ENCODE measurements at regions not wholly inside any gene's neighbourhood (a gene's known extent, or its start where the extent isn't known, plus 50 kb on each side); places are given as distances from the start of the nearest gene placed in this dataset.
"Not testable (repeated sequence)": the region's sequence is repeated elsewhere in the genome, so short reads cannot be mapped to it uniquely, and the experiment has no call there.

DNA sequence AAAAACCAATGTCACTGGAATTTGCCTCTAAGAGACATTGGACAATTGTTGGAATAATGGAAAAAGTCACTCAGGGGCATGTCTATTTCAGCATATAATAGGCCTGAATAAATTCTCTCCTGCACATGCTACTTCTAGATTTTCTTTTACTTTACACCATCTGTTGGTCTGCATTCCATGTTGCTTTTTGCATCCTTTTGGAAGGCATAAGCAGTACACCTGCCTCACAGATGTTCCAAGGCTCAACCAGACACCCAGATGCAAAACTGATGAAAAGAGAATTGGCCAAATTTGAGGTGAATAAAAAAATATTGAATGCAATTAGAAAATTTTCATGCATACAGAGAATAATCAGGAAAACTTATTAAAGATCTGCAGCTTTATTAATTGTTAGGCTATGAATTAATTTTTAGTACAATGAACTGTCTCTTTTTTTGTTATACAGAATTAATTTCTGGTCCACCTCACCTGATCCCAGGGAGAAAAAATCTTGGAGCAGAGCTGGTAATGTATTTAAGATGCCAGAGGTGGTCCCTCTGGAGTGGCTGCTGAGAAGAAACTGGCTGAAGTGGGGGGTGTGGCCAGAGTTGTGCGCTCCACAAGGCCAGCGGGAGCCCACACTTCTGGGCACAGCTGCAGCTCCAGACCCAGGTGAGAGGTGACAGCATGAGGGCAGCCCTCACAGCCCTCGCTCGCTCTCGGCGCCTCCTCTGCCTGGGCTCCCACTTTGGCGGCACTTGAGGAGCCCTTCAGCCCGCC, 778.6 kb downstream of the CDH11 start:
- no peak for DNase-seq

DNA sequence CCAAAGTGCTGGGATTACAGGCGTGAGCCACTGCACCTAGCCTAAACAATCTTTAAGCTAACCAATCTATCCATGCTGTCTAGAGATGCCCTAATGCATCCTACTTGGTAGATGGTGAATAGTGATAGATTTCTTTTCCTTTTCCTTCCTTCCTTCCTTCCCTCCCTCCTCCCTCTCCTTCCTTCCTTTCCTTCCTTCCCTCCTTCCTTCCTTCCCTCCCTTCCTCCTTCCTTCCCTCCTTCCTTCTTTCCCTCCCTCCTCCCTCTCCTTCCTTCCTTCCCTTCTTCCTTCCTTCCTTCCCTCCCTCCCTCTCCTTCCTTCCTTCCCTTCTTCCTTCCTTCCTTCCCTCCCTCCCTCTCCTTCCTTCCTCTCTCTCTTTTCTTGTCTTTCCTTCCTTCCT, 780.5 kb downstream of the CDH11 start:
- DNase-seq: not testable (repeated sequence)

DNA sequence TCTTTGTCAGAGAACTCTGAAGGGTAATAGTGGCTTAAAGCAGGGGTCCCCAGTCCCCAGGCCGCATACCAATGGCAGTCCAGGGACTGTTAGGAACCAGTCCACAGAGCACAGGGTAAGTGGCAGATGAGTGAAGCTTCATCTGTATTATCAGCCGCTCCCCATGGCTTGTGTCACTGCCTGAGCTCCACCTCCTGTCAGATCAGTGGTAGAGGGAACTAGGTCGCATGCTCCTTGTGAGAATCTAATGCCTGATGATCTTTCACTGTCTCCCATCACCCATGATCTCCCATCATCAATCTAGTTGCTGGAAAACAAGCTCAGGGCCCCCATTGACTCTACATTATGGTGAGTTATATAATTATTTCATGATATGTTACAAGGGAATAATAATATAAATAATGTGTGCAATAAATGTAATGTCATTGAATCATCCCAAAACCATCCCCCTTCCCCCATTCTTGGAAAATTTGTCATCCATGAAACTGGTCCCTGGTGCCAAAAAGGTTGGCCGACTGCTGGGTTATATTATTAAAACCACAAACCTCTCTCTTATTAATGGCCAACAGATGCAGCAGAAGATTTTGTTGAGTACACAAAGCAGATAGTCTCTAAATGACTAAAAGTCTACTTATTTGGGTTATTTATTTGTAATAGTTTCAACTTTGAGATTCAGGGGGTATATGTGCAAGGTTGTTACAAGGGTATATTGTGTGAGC, 782.7 kb downstream of the CDH11 start:
- DNase-seq: no peak

DNA sequence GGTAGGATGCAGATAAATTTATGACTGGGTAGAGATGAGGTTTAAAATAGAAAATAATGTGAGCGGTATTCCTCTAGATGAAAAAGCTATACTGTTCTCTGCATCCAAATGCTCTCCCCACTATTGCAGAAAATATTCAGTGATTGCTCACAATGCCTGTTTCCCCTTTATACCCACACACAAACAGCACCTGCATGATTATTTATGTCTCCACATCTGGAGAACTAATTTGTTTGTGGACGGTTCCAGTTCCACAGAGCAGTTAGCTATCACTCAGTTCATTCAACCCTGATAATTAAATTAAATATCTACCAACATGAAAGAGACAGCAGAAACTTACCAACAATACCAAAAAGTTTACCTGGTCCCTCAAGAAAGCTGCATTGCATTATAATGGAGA, 800.0 kb downstream of the CDH11 start:
- no peak for DNase-seq

DNA sequence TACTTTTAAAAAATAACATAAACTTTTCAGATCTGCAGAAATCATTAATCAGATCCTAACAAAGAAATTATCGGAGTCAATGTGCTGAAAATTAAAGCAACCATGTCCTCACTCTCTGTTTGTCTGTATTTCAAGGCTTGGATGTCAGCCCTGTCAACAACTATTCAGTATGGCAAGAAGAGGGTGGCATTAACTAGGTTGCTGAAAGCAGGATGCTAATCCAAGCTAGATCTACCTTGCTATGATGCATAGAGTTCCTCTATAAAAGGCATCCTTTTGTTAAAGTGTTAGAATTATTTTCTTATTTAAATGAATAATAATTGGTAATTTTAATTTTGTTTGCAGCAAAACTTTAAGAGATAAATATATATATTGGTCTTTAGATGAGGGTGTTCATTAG, 800.8 kb downstream of the CDH11 start:
- no peak for DNase-seq

DNA sequence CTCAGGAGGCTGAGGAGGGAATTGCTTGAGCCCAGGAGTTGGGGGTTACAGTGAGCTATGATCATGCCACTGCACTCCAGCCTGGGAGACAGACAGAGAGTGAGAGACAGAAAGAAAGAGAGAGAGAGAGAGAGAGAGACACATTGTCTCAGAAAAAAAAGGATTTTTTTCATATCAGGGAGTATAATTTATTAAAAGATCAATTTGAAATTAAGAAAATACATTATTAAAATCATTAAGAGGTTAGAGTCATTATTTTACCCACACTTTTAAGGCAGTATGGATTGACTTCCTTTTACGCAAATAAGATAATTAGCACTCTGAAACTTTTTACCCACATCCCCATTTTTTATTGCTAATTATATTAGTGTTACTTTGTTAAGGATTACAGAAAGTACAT, 804.3 kb downstream of the CDH11 start:
- DNase-seq: no peak

DNA sequence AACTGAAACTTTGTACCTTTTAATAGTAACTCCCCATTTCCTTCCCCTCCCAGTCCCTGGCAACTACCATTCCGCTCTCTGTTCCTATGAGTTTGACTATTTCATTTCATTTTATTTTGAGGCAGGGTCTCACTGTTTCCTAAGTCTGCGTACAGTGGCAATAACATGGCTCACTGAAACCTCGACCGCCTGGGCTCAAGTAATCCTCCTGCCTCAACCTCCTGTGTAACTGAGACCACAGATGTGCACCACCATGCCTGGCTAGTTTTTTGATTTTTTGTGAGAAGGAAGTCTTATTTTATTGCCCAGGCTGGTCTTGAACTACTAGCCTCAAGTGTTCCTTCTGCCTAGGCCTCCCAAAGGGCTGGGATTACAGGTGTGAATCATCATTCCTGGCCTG, 808.1 kb downstream of the CDH11 start:
- no peak for DNase-seq

DNA sequence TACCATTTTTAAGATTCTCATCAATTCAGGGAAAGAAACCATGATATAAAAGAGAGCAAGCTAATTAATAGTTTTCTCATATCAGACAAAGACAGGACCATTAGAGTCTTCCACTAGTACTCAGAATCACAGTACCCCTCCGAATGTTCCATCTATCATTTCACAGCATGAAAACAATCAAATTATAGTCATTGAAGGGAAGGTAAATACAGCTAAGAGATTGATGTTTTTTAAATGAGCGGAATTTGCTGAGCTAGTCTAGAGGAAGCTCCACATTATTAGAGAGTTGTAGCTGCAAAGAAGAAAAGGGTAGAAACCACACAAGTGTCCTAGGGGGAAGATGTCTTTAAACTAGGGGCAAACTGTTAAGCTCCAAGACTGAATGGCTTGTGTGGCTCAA, 808.9 kb downstream of the CDH11 start:
- DNase-seq: no peak

DNA sequence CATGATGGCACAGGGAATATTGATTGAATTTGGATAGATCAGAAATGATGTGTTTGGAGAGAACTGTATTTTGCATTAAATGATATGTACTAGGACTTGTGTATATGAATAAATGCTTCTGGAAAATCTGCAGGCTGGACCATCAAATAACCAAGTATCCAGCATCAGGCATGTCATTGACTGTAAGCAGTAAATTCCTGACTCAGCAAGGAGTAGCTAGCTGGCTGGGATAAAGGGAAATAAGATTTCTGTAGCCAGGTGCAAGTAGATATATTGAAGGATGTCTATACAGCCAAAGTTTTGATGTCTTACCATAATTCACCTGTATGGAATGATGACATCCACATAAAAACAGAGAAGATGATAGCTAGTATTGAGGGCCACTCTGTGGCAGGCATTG, 809.6 kb downstream of the CDH11 start:
- DNase-seq: no peak

DNA sequence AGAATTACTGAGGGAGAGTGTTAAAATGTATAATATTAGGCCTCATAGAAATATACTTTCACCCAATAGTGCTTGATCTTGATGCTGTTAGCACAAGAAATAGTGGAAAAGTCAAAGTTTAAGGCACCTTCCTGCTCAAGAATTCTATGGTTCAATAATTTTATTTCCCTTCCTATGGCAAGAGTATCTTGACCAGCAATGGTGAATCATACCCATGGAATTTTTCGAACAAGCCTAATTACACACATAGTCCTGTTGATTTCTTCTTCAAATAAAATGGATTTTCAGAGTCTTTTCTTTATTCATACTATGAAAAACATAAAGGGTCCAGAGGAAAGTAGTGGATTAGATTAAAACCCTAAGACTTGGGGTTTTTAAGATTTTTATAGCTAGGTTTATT, 810.6 kb downstream of the CDH11 start:
- no peak for DNase-seq

DNA sequence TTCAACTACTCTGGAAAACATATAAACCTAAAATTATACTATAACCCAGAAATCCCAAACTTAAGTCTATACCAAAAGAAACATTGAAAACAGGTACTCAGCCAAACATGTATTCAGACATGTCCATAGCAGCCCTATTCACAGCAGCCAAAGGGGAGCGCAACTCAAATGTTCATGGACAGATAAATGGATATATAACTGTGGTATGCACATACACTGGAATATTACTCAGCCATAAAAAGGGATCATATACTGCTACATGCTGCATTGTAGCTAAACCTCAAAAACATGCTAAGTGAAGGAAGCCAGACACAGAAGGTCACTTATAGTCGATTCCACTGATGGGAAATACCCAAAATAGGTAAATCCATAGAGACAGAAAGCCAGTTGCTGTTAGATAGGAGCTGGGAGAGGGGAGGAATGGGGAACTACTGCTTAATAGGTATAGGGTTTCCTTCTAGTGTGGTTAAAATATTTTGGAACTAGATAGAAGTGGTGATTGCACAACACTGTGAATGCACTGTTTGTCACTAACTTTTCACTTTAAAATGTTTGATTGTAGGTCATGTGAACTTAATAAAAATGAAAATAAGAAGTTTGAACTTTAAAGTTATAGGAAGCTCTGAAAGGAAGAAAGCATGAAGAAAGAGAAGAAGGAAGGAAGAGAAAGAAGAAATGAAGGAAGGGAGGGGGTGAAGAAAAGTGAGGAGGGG, 812.3 kb downstream of the CDH11 start:
- no peak for DNase-seq

DNA sequence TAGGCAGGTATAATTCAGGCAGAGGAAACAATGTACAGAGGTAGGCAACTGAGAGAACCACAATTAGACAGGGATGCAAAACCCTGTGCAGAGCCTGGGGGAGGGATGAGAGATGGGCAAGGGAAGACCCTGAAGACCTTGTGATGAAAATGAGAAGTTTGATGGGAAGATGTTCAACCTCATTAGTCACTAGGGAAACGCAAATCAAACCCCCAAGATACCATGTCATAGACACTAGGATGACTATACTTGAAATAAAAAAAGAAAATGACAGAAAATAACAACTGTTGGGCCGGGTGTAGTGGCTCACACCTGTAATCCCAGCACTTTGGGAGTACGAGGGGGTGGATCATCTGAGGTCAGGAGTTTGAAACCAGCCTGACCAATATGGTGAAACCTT, 813.1 kb downstream of the CDH11 start:
- DNase-seq: no peak

DNA sequence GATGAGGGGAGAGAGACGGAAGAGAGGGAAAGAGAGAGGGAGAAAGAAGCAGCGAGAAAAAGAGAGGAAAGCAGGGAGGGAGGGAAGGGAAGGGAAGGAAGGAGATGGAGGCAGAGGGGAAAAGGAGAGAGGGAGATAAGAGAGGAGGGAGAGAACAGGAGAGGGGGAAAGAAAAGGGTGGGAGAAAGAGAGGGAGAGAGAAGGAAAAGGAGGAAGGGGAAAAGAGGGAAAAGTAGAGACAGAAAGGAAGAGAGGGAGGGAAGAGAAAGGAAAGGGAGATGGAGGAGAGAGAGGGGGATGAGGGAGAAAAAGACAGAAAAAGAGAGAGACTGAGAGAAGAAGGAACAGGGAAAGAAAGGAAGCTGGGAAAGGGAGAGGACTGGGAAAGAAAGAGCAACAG, 814.4 kb downstream of the CDH11 start:
- no peak for DNase-seq

DNA sequence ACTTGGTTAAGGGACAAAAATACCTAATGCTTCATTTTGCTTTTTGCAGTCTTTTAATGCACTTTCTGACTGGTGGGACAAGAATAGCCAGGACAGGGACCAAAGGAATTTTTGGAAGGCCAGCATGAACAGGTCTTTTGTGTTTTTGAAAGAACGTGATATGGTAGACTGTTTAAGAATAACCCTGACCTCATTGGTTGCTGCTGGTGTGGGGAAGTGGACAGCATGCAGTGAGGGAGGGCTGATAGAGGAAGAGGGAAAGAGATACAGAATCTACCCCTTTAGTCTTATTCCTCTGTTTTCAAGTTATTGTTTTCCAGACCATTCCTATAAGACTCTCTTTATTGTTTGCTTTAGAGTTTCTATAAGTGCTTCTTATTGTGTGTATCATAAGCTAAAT, 816.2 kb downstream of the CDH11 start:
- DNase-seq: no peak

DNA sequence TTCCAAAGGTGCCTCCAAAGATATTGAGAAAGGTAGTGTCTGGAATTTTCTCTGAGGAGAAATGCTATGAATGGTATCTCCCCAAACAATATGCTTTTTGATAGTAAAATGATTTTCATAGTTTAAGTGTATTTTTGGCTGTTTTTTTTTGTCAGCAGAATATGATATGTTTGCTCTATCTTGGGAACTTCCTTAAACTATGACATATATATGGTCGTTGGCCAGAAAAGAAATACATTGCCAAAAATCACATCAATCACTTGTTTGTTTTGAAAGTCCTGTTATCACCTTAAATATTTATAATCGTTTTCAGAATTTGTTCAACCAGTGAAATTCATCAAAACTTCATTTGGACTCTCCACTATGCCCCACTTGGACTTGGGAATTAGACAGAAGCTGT, 816.9 kb downstream of the CDH11 start:
- DNase-seq: no peak

DNA sequence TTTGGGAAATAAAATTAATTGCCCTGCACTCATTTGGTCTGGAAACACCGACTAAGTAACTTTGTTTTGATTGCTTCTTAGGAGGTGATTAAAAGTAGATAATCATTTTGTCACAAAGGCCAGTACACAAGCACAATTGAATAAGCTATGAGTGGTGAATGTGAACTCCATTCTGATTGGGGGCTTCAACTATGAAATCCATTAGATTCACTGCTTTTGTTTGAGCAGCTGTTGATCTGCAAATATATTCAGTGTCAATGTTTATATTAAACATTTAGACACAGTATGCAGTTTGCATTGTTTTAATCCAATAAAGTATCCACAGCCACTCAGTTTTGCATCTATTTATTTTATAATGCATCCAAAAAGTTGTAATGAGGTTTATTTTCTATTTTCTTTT, 817.5 kb downstream of the CDH11 start:
- DNase-seq: no peak

DNA sequence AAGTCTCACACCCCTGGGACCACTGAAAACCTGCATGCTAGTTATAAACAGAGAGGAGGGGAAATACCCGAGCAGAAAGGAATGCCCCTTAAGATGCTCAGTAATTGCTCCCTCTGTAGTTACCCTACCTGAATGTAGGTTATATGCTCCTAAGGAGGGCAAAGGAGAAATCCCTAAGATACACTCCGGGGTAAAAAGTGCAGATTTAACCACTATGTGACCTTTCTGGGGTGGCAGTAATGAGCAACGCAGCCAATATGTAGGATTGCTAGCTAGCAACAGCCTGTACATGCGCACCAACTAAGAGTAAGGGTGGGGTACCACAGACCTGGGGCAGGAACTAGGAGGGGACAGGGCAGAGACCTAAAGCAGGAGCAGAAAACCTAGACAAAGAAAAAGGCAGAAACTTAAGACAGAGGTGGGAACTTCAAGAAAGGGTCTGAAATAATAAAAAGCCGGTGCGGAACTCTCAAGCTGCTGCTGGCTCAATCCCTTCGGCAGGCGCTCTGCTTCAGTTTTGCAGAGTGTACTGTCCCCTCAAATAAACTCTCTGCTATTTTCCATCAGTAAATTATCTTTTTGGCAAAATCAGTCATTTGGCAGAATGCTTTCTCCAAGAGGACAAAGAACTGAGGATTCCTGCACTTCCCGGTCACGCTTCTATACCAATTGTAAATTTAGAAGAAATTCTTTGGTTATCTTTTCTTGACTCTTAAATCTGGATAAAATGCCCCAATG, 823.8 kb downstream of the CDH11 start:
- DNase-seq: no peak

DNA sequence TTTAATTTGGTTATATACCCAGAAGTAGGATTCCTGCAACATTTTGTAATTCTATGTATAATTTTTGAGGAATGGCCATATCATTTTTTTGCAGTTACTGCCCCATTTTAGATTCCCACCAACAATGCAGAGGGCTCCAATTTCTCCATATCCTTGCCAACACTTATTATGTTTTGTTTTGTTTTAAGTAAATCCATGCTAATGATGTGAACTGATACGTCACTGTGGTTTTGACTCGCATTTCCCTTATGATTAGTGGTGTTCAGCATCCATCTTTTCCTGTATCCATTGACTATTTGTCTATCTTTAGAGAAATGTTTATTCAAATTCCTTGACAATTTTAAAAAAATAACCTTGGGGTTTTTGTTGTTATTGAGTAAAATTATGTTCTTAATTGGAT, 826.4 kb downstream of the CDH11 start:
- no peak for DNase-seq

DNA sequence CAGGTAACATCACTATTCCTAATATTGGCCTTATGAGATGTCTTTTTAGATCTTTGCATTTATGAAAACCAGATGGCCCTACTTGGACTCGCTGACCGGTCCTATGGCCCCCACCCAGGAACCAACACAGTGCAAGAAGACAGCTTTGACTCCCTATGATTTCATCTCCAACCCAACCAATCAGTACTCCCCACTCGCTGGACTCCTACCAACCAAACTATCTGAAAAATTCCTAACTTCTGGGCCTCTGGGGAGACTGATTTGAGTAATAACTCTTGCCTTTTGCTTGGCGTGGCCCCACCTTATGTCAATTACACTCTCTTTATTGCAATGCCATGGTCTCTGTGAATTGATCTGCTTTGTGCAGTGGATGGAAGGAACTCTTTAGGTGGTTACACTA, 828.9 kb downstream of the CDH11 start:
- DNase-seq: no peak

DNA sequence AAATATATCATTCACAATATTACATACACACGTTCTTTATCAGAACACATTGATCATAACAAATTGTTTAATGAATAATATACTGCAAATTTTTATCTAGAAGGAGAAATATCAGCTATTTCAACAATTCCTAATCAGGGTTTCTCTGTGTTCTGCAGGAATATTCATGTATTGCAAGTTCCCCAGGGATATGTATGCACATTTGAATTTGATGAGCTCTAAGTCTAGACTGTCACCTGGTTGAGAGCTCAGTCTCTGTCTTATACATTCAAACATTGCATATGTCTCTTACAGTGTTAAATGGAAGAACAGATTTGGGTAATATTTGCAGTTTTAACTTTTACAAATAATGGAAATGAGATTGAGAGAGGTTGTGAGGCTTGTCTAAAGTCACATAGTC, 829.7 kb downstream of the CDH11 start:
- no peak for DNase-seq

DNA sequence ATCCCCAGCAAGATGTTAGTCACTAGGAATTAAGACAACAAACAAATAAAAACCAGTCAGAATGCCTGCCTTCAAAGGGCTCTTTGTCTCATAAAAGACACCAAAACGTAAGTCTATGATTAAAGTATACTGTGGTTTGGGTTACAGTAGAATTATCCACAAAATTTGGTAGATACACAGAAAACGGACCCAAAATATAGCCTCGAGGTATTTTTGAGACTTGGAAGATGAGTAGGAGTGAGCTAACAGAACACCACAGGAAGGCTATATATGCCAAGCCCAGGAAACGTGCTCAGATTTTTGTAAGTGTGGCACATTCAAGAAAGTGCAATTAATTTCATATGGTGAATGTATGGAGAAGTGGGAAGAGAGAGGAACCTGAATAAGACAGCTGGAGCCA, 831.4 kb downstream of the CDH11 start:
- DNase-seq: no peak

DNA sequence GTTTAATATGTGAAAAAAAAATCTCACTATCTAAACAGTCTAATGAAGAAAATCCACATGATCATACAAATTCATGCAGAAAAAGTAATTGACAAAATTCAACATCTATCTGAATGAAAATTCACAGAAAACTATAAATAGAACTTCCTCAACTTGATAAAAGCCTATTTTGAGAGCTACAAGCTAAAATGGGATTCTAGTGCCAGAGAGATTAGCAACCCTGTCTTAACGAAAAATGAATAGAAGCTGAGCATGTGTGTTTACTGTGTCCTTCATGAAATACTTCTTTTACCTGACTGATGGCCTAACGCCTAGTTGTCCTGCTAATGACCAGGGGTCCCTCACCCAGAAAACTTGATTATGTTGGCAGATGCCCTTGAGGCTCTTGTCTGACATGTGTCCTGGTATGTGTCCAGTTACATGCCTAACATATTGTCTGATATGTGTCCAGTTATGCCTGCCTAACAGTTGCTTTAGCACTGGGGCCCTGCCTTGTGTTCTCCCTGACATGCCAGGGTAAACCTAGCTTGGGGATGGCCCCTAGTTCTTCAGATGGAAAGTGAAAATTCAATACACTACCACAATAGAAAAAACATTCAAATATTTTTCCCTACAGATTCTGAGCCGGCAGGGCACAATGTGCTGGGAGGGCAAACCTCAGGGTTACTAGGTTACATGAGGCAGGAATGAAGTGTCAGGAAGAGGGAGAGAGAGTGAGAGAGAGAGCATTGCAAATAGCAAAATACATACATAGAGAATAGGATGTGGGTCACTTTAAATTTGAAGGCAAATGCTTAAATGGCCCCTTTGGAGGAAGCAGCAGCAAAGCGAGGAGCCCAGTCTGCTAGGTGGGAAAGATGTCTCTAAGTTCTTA, 834.0 kb downstream of the CDH11 start:
- no peak for DNase-seq

Data from GF-D8 (cell line).